K562 (cell line): ENCODE measurements at regions not wholly inside any gene's neighbourhood (a gene's known extent, or its start where the extent isn't known, plus 50 kb on each side); places are given as distances from the start of the nearest gene placed in this dataset.

ENCODE experiments used
- ATAC-seq: fragments of 200-7000 bp; cut with Tn5 transposase; 3 replicates; pipeline ENCODE4 v1.9.1; 2020; ENCODE audit warnings: moderate library complexity
- BruUV-seq: library from RNA; stranded (reverse); fragments of 400-500 nt; replicated peaks from 2 replicates; lab custom pipeline; 2021; lab: Mats Ljungman, UMichigan
- CTCF ChIA-PET: fragments of 300-600 bp; formaldehyde crosslinking; extraction: SDS; loops from one replicate; lab custom pipeline; 2021; ENCODE audit warnings: low intra/inter-chr PET ratio; lab: Yijun Ruan, JAX
- POLR2A ChIA-PET: fragments of 300-600, 350-650 bp; sonication (Branson Sonifier 250); formaldehyde crosslinking; extraction: SDS; loops from one replicate; lab custom pipeline; 2021; ENCODE audit warnings: antibody characterized with exemption, inconsistent platforms; lab: Yijun Ruan, JAX
- DNase-seq, 4 experiments: peaks; one replicate each; pipeline versions ENCODE4 v3.0.0 to v3.0.0-alpha.2; 2011 to 2018; ENCODE audit warnings: low spot score in 3 of 4, mixed read lengths in 3 of 4; ENCODE audit errors: extremely low read depth in 1 of 4
- FAIRE-seq: peaks from 2 replicates; lab custom pipeline; 2011; peaks lifted over from hg19 to GRCh38; lab: Jason Lieb, UNC
- H2AFZ ChIP-seq: 2 replicates; pipeline ENCODE4 v1.6.0; 2011; ENCODE audit warnings: low read depth, low read length, control low read depth, inconsistent platforms
- H3K27ac ChIP-seq: fragments of 200-600 bp; 3 replicates; pipeline ENCODE4 v1.8.0; 2011; ENCODE audit warnings: low read depth, mild to moderate bottlenecking, control low read depth, inconsistent platforms, low read length, moderate library complexity, mixed read lengths; ENCODE audit errors: extremely low read depth
- H3K27me3 ChIP-seq, 2 experiments: fragments of 300-600 bp in 1 of 2; 2 replicates in 1 of 2; 3 replicates in 1 of 2; pipeline versions ENCODE4 v1.6.0 to v1.8.0; 2011; ENCODE audit warnings: inconsistent platforms in 2 of 2, low read length in 2 of 2, mild to moderate bottlenecking in 1 of 2, mixed read lengths in 1 of 2, moderate library complexity in 1 of 2; ENCODE audit not compliant: control insufficient read depth in 2 of 2, insufficient read depth in 2 of 2
- H3K36me3 ChIP-seq: fragments of 300-600 bp; 3 replicates; pipeline ENCODE4 v1.8.0; 2011; ENCODE audit warnings: mild to moderate bottlenecking, low read length, inconsistent platforms; ENCODE audit not compliant: control insufficient read depth, insufficient read depth
- H3K4me1 ChIP-seq, 2 experiments: fragments of 200-600 bp in 1 of 2; replicated peaks in 1 of 2; 2 replicates in 1 of 2; 3 replicates in 1 of 2; pipeline versions ENCODE4 v1.5.1 to v1.8.0; 2011; ENCODE audit warnings: inconsistent platforms in 2 of 2, low read length in 2 of 2, mild to moderate bottlenecking in 1 of 2, mixed read lengths in 1 of 2, moderate library complexity in 1 of 2; ENCODE audit not compliant: control insufficient read depth in 2 of 2, insufficient read depth in 2 of 2
- H3K4me2 ChIP-seq: 2 replicates; pipeline ENCODE4 v1.6.1; 2011; ENCODE audit warnings: low read length, control low read depth, inconsistent platforms, mixed read lengths; ENCODE audit not compliant: insufficient read depth
- H3K4me3 ChIP-seq: fragments of 200-600 bp; sonication (generic), shearing (Covaris generic); 2 replicates; pipeline ENCODE4 v1.5.1; 2016; ENCODE audit warnings: control low read depth, inconsistent platforms
- H3K79me2 ChIP-seq: fragments of 200-600 bp; 3 replicates; pipeline ENCODE4 v1.8.0; 2011; ENCODE audit warnings: low read length, inconsistent platforms; ENCODE audit not compliant: control insufficient read depth, insufficient read depth
- H3K9ac ChIP-seq, 2 experiments: 2 replicates each; pipeline versions ENCODE4 v1.6.0 to v1.6.1; 2011; ENCODE audit warnings: low read depth in 2 of 2, low read length in 2 of 2, control low read depth in 1 of 2, inconsistent platforms in 1 of 2, mild to moderate bottlenecking in 1 of 2, mixed read lengths in 1 of 2; ENCODE audit not compliant: insufficient read depth in 1 of 2
- H3K9me1 ChIP-seq: one replicate; pipeline ENCODE4 v1.6.0; 2011; ENCODE audit warnings: inconsistent platforms, mild to moderate bottlenecking, low read length, moderate library complexity; ENCODE audit not compliant: control insufficient read depth, insufficient read depth
- H3K9me3 ChIP-seq: replicated peaks from 2 replicates; pipeline ENCODE4 v1.5.1; 2011; ENCODE audit warnings: low read depth, low read length, inconsistent platforms; ENCODE audit not compliant: control insufficient read depth, insufficient read depth
- H4K20me1 ChIP-seq: replicated peaks from 2 replicates; pipeline ENCODE4 v1.6.1; 2011; ENCODE audit warnings: low read length, inconsistent platforms, mixed read lengths; ENCODE audit not compliant: control insufficient read depth, insufficient read depth
- ATF1 ChIP-seq, 2 experiments: fragments of 450-650 bp in 1 of 2; IDR thresholded peaks; 2 replicates each; pipeline ENCODE4 v1.6.1; 2016; ENCODE audit warnings: missing compliant biosample characterization in 1 of 2, missing genetic modification characterization in 1 of 2
- CBX1 ChIP-seq: sonication (generic); IDR thresholded peaks from 2 replicates; pipeline ENCODE4 v1.6.1; 2016; ENCODE audit warnings: antibody characterized with exemption, low read depth, mild to moderate bottlenecking
- ESRRB ChIP-seq: fragments of 250-450 bp; sonication (Bioruptor Pico); IDR thresholded peaks from 2 replicates; pipeline ENCODE4 v1.5.0; 2020; ENCODE audit warnings: mild to moderate bottlenecking, moderate library complexity, borderline replicate concordance
- ETV1 ChIP-seq: fragments of 450-650 bp; conservative IDR thresholded peaks from 2 replicates; pipeline ENCODE4 v1.6.1; 2016; ENCODE audit warnings: missing genetic modification characterization, control low read depth, low read depth, missing compliant biosample characterization
- HMG20A ChIP-seq: fragments of 450-650 bp; formaldehyde crosslinking; conservative IDR thresholded peaks from 2 replicates; pipeline ENCODE4 v1.4.0; 2020; ENCODE audit warnings: mild to moderate bottlenecking, mixed read lengths
- JUN ChIP-seq, 2 experiments: sonication (generic) in 1 of 2; formaldehyde crosslinking in 1 of 2; IDR thresholded peaks; 2 replicates each; pipeline versions ENCODE4 v1.6.1 to v1.8.0; 2012 to 2022; ENCODE audit warnings: borderline replicate concordance in 2 of 2, mild to moderate bottlenecking in 2 of 2, improper control_type of control experiment in 1 of 2, low read depth in 1 of 2, low read length in 1 of 2, missing genetic modification reagents in 1 of 2
- NFXL1 ChIP-seq: fragments of 450-650 bp; formaldehyde crosslinking; IDR thresholded peaks from 2 replicates; pipeline ENCODE4 v1.4.0; 2021; ENCODE audit warnings: mild to moderate bottlenecking
- PHF8 ChIP-seq: fragments of 200-600 bp; sonication (generic); IDR thresholded peaks from 2 replicates; pipeline ENCODE4 v1.6.1; 2012; ENCODE audit warnings: mixed run types, mild to moderate bottlenecking, inconsistent platforms, low read length, moderate library complexity, borderline replicate concordance
- SIN3A ChIP-seq, 2 experiments: fragments of 150-350 bp in 1 of 2; IDR thresholded peaks; 2 replicates each; pipeline ENCODE4 v1.6.1; 2011 to 2016; ENCODE audit warnings: borderline replicate concordance in 2 of 2, low read depth in 2 of 2, low read length in 2 of 2, mild to moderate bottlenecking in 2 of 2, moderate library complexity in 2 of 2; ENCODE audit not compliant: control insufficient read depth in 1 of 2
- SPI1 ChIP-seq: IDR thresholded peaks from 2 replicates; pipeline ENCODE4 v1.6.1; 2011; ENCODE audit warnings: low read depth, low read length, control low read depth, borderline replicate concordance
- ZNF133 ChIP-seq: fragments of 250-450 bp; sonication (Bioruptor Pico); IDR thresholded peaks from 2 replicates; pipeline ENCODE4 v1.4.0; 2020; ENCODE audit warnings: mild to moderate bottlenecking
- WGBS: fragments of 100-300 bp; shearing (Covaris generic); methylation state at CpG from one replicate; pipeline ENCODE4 v1.1.6; 2016; ENCODE audit warnings: low coverage, mixed read lengths; ENCODE audit not compliant: insufficient coverage; ENCODE audit errors: missing lambda C conversion rate; 5-methylcytosine and 5-hydroxymethylcytosine counted together
- in situ Hi-C: fragments of 300-500 bp; cut with MboI; formaldehyde crosslinking; loops from 4 replicates; pipeline ENCODE4 v1.15.0; 2018; ENCODE audit warnings: inconsistent platforms, mixed read lengths
- intact Hi-C: fragments of 100-400 bp; cut with micrococcal nuclease; formaldehyde crosslinking; loops from 2 replicates; pipeline ENCODE4 v1.14.2; 2022
- TF ChIP-seq, protein P1 (sequence below): IDR thresholded peaks from 3 replicates; pipeline ENCODE4 v1.6.1; 2011; ENCODE audit warnings: borderline replicate concordance, mild to moderate bottlenecking, moderate library complexity; ENCODE audit not compliant: insufficient read length; ENCODE audit errors: extremely low read depth
- TF ChIP-seq, protein P2 (sequence below): IDR thresholded peaks from 2 replicates; pipeline ENCODE4 v1.6.1; 2014; ENCODE audit warnings: antibody characterized with exemption
- TF ChIP-seq, protein P3 (sequence below): fragments of 250-450 bp; sonication (Bioruptor Pico); IDR thresholded peaks from 2 replicates; pipeline ENCODE4 v1.5.0; 2020; ENCODE audit warnings: mild to moderate bottlenecking
- TF ChIP-seq, protein P4 (sequence below): fragments of 250-450 bp; sonication (Bioruptor Pico); IDR thresholded peaks from 2 replicates; pipeline ENCODE4 v1.8.0; 2021; ENCODE audit warnings: mild to moderate bottlenecking, moderate library complexity

DNA sequence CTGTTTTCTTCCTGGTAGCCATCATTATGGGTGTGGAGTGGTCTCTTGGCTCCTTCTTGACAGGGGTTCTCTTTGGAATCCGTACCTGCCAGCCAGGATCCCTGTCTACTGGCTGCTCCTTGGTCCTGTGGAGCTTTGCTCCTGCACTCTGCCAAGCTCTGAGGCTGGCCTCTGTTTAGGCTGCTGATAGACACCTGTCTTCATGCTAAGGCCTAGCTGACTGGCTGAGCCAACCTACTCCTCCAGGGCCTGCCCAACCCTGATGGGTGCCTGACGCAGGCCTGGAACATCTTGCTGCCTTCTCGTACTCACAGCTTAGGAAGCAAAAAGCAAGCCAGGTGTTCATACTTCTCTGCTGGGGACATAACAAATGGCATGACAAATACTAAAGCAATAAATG lies 333.6 kb upstream of the ZNF32 start:
- H3K4me1 ChIP-seq: peaks cover 7 to 16% of the 10 kb centered on the region in 2 experiments; a peak in 4 of 5 replicates
- no peaks in the 10 kb centered on the region for H4K20me1 ChIP-seq
- no TSS peak for BruUV-seq
- H3K36me3 ChIP-seq: no peaks in the 10 kb centered on the region
- FAIRE-seq: no peak
- no peak overlapping the region for H3K4me2 ChIP-seq
- H3K79me2 ChIP-seq: no peaks in the 10 kb centered on the region
- no peak for ATAC-seq
- no peak overlapping the region for H3K9ac ChIP-seq
- intact Hi-C loops: no loop called here
- in situ Hi-C loops: no loop called here
- H3K27me3 ChIP-seq: peaks cover 0 to 18% of the 10 kb centered on the region in 2 experiments; a peak in 2 of 5 replicates
- no peak overlapping the region for H2AFZ ChIP-seq
- ChIA-PET POLR2A (interaction anchor here (0.6 to 1.8 kb wide), 2 partner anchors 18 to 25 kb away, joined by 3 to 4 read pairs; no protein-coding TSS in a partner anchor), CTCF (no interaction called here)
- DNase-seq: no peak
- no peaks in the 10 kb centered on the region for H3K9me3 ChIP-seq
- WGBS: 25% methylated on average over 3 of the region's 3 CpGs
- no peak overlapping the region for H3K27ac ChIP-seq
- no peaks in the 10 kb centered on the region for H3K9me1 ChIP-seq
- H3K4me3 ChIP-seq: no peak overlapping the region
- TF ChIP-seq, protein P1, sequence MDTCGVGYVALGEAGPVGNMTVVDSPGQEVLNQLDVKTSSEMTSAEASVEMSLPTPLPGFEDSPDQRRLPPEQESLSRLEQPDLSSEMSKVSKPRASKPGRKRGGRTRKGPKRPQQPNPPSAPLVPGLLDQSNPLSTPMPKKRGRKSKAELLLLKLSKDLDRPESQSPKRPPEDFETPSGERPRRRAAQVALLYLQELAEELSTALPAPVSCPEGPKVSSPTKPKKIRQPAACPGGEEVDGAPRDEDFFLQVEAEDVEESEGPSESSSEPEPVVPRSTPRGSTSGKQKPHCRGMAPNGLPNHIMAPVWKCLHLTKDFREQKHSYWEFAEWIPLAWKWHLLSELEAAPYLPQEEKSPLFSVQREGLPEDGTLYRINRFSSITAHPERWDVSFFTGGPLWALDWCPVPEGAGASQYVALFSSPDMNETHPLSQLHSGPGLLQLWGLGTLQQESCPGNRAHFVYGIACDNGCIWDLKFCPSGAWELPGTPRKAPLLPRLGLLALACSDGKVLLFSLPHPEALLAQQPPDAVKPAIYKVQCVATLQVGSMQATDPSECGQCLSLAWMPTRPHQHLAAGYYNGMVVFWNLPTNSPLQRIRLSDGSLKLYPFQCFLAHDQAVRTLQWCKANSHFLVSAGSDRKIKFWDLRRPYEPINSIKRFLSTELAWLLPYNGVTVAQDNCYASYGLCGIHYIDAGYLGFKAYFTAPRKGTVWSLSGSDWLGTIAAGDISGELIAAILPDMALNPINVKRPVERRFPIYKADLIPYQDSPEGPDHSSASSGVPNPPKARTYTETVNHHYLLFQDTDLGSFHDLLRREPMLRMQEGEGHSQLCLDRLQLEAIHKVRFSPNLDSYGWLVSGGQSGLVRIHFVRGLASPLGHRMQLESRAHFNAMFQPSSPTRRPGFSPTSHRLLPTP: no peak
- no peak for TF ChIP-seq ATF1 (CRISPR knock-in tag; IDR thresholded peaks at IDR 0.05)
- TF ChIP-seq ATF1 (tag; IDR thresholded peaks at IDR 0.05): no peak
- TF ChIP-seq SPI1: no peak
- TF ChIP-seq HMG20A (CRISPR knock-in tag): no peak
- TF ChIP-seq ETV1: no peak
- no peak for TF ChIP-seq CBX1
- TF ChIP-seq, protein P2, sequence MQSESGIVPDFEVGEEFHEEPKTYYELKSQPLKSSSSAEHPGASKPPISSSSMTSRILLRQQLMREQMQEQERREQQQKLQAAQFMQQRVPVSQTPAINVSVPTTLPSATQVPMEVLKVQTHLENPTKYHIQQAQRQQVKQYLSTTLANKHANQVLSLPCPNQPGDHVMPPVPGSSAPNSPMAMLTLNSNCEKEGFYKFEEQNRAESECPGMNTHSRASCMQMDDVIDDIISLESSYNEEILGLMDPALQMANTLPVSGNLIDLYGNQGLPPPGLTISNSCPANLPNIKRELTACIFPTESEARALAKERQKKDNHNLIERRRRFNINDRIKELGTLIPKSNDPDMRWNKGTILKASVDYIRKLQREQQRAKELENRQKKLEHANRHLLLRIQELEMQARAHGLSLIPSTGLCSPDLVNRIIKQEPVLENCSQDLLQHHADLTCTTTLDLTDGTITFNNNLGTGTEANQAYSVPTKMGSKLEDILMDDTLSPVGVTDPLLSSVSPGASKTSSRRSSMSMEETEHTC: no peak
- TF ChIP-seq NFXL1 (CRISPR knock-in tag): no peak
- no peak for TF ChIP-seq ZNF133
- TF ChIP-seq PHF8: no peak
- TF ChIP-seq, protein P3, sequence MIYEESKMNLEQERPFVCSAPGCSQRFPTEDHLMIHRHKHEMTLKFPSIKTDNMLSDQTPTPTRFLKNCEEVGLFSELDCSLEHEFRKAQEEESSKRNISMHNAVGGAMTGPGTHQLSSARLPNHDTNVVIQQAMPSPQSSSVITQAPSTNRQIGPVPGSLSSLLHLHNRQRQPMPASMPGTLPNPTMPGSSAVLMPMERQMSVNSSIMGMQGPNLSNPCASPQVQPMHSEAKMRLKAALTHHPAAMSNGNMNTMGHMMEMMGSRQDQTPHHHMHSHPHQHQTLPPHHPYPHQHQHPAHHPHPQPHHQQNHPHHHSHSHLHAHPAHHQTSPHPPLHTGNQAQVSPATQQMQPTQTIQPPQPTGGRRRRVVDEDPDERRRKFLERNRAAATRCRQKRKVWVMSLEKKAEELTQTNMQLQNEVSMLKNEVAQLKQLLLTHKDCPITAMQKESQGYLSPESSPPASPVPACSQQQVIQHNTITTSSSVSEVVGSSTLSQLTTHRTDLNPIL (CRISPR knock-in tag): no peak
- TF ChIP-seq JUN (IDR thresholded peaks at IDR 0.05; ENCODE audit: borderline replicate concordance, low read depth, low read length): no peak
- no peak for TF ChIP-seq JUN (CRISPR knock-in tag; IDR thresholded peaks at IDR 0.05; ENCODE audit: borderline replicate concordance)
- no peak for TF ChIP-seq ESRRB (CRISPR knock-in tag)
- TF ChIP-seq, protein P4, sequence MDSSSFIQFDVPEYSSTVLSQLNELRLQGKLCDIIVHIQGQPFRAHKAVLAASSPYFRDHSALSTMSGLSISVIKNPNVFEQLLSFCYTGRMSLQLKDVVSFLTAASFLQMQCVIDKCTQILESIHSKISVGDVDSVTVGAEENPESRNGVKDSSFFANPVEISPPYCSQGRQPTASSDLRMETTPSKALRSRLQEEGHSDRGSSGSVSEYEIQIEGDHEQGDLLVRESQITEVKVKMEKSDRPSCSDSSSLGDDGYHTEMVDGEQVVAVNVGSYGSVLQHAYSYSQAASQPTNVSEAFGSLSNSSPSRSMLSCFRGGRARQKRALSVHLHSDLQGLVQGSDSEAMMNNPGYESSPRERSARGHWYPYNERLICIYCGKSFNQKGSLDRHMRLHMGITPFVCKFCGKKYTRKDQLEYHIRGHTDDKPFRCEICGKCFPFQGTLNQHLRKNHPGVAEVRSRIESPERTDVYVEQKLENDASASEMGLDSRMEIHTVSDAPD: no peak
- TF ChIP-seq SIN3A (IDR thresholded peaks at IDR 0.05; ENCODE audit: borderline replicate concordance in 2 of 2, control insufficient read depth in 1 of 2, low read depth in 2 of 2, low read length in 2 of 2): no peak
